AG04449 (cell line): ENCODE measurements at regions not wholly inside any gene's neighbourhood (a gene's known extent, or its start where the extent isn't known, plus 50 kb on each side); places are given as distances from the start of the nearest gene placed in this dataset.

Experiments
- CTCF ChIA-PET: fragments of 350-600 bp; formaldehyde crosslinking; extraction: SDS; loops from one replicate; lab custom pipeline; 2021; ENCODE audit warnings: antibody characterized with exemption; lab: Yijun Ruan, JAX
- POLR2A ChIA-PET: fragments of 400-600, 350-600 bp; formaldehyde crosslinking; extraction: SDS; loops from one replicate; lab custom pipeline; 2020; ENCODE audit warnings: antibody characterized with exemption, inconsistent platforms; lab: Yijun Ruan, JAX
- DNase-seq: peaks from one replicate; pipeline ENCODE4 v3.0.0-alpha.2; 2010; ENCODE audit warnings: low read depth, low spot score
- H3K4me3 ChIP-seq: 2 replicates; pipeline ENCODE4 v1.5.1; 2011; ENCODE audit warnings: low read depth, mild to moderate bottlenecking, control low read depth, low read length
- CTCF ChIP-seq: IDR thresholded peaks from one replicate; pipeline ENCODE4 v1.5.1; 2011; ENCODE audit warnings: mild to moderate bottlenecking, moderate library complexity, low read length, control low read depth, inconsistent platforms; ENCODE audit not compliant: insufficient read depth; ENCODE audit errors: missing control alignments

DNA sequence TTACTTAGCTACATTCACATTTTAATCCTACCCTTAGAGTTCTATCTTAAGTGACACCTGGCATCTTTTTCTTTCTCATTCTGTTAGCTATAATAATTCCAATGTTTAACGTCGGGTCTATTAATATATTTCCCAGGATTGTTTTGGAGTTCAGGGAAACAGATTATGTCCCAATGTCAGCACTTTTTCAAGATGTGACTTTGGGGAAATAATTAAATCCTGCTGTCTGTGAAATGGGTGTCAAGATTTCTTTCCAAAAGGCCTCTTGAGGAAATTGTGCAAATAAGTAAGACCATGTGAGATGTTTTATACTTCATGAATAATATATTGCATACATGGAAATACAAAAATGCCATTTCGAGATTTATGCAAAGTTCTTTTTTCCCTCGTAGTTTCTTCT lies 887.6 kb upstream of the SEL1L start:
- POLR2A ChIA-PET, result no interaction called here

GRCh38 chr14:82422230-82422629 lies 888.6 kb upstream of the SEL1L start:
- no peak for TF ChIP-seq CTCF
- ChIA-PET CTCF (no interaction called here), POLR2A (no interaction called here)
- no peak overlapping the region for H3K4me3 ChIP-seq
- DNase-seq, result no peak

More for the DNA sequence above, 887.6 kb upstream of the SEL1L start:
- no peak for TF ChIP-seq CTCF
- H3K4me3 ChIP-seq, result no peak overlapping the region
- DNase-seq, result no peak
- CTCF ChIA-PET, result no interaction called here

DNA sequence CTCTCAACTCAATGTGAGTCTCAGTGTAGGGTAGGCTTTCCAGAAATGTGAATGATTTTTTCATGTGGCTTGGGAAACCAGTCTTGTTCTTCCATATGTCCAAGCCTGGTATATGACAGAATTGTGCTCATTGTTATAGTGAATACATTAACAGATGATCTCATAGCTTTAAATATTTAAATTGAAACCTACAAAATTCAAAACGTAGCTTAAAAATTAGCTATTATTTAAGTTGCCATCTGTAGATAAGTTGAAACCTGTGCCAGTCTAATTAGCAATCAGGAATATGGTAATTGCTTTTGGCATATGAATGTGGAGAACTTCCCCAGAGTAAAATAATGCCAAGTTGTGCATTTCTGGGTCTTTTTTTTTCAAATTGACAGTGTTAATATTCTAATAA lies 891.6 kb upstream of the SEL1L start:
- no peak overlapping the region for H3K4me3 ChIP-seq
- ChIA-PET POLR2A (no interaction called here), CTCF (no interaction called here)
- TF ChIP-seq CTCF, result no peak
- no peak for DNase-seq

GRCh38 chr14:82431031-82431430 lies 897.4 kb upstream of the SEL1L start:
- POLR2A ChIA-PET, result no interaction called here
- H3K4me3 ChIP-seq, result no peak overlapping the region
- no peak for TF ChIP-seq CTCF
- CTCF ChIA-PET, result no interaction called here
- DNase-seq, result no peak

GRCh38 chr14:82432301-82433105 lies 898.9 kb upstream of the SEL1L start:
- CTCF ChIA-PET, result no interaction called here
- no peak for DNase-seq
- POLR2A ChIA-PET, result no interaction called here
- H3K4me3 ChIP-seq, result no peak overlapping the region
- no peak for TF ChIP-seq CTCF

GRCh38 chr14:82438436-82438835 lies 904.8 kb upstream of the SEL1L start:
- DNase-seq, result no peak
- ChIA-PET POLR2A (no interaction called here), CTCF (no interaction called here)
- no peak overlapping the region for H3K4me3 ChIP-seq
- TF ChIP-seq CTCF, result no peak
